ENCODE measurements at regions not wholly inside any gene's neighbourhood (a gene's known extent, or its start where the extent isn't known, plus 50 kb on each side); places are given as distances from the start of the nearest gene placed in this dataset.
A peak's percentile ranks its signal among the peaks of the same experiment; 100 is the strongest.

DNA sequence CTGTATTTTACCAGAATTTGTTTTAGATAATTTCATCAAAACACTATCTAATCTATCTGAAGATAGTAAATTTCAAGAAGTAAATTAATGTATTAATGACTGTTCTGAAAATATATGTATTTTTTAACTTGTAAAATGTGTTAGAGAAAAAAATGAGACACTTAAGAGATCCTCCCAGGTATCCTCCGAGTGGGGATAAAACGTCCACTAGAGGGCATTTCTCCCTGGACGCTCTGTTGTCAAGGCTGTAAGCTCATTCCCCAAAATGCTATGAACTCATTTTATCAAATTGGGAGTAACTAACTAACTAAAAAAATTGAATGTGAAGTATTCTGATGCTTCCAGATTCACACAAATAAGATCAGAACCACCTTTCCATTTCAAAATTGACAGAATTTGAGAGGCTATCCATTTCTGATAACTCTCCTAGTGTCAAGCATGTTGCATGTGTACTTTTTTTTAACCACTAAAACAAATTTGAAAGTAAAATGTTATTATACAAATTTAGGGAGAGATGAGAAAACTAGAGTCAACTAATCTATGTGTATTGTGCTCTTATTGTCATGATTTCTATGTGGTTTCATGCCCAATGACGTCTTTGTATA, 337.3 kb upstream of the HS3ST1 start:
- no peak for TF ChIP-seq POLR2A (IDR thresholded peaks at IDR 0.05)
- TF ChIP-seq, protein P1, sequence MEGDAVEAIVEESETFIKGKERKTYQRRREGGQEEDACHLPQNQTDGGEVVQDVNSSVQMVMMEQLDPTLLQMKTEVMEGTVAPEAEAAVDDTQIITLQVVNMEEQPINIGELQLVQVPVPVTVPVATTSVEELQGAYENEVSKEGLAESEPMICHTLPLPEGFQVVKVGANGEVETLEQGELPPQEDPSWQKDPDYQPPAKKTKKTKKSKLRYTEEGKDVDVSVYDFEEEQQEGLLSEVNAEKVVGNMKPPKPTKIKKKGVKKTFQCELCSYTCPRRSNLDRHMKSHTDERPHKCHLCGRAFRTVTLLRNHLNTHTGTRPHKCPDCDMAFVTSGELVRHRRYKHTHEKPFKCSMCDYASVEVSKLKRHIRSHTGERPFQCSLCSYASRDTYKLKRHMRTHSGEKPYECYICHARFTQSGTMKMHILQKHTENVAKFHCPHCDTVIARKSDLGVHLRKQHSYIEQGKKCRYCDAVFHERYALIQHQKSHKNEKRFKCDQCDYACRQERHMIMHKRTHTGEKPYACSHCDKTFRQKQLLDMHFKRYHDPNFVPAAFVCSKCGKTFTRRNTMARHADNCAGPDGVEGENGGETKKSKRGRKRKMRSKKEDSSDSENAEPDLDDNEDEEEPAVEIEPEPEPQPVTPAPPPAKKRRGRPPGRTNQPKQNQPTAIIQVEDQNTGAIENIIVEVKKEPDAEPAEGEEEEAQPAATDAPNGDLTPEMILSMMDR (IDR thresholded peaks at IDR 0.05 in 4 of 5, conservative IDR thresholded peaks at IDR 0.05 in 1 of 5): peak in 2 of 5 experiments; percentile 37 to 45
